G401 (cell line): ENCODE measurements at regions not wholly inside any gene's neighbourhood (a gene's known extent, or its start where the extent isn't known, plus 50 kb on each side); places are given as distances from the start of the nearest gene placed in this dataset.

Experiments used
- DNase-seq: peaks from one replicate; pipeline ENCODE4 v3.0.0-alpha.2; 2015; ENCODE audit warnings: low spot score
- in situ Hi-C: cut with HindIII; loops from 2 replicates; pipeline ENCODE4 v1.10.0; 2016; ENCODE audit warnings: low sequenced_read_pairs, mixed read lengths

DNA sequence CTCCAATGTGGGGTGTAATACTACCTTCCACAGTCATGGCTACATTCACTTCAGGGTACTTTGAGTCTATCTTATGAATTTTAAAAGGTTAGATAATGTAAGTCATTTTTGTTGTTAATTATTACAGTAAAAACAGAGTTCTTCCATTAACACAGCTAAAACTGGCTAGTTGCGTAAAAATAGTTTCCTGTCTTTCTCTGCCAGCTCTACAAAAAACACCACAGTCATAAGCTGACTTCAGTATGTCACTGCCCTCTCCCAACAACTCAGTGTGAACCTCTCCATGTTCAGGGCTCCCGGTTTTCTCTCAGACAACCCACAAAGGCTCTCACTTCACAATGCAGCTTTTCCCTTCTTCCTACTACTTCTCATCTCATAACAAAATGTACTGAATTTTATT, 84.8 kb upstream of the ITGA1 start:
- no peak for DNase-seq
- in situ Hi-C loops: no loop called here

DNA sequence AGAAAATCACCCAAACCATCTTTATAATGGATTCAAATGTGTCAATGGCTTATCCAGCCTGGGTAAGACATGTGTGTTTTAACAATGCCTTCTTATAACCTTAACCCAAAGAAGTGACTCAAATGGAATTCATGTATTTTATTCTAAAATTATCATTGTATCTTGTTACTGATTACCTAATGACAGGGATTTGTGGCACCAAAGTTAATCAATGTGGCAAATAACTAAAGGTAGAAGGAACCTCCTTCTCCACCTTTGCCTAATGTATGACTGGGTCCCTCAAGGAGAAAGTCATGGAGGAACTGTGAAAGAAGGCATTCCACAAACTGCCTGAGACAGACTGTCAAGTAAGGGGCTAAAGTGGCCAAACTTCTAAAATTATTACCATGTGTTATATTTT, 84.4 kb upstream of the ITGA1 start:
- in situ Hi-C loops: no loop called here
- DNase-seq: no peak

GRCh38 chr5:52705720-52706119, 82.0 kb upstream of the ITGA1 start:
- in situ Hi-C loops: no loop called here
- no peak for DNase-seq

DNA sequence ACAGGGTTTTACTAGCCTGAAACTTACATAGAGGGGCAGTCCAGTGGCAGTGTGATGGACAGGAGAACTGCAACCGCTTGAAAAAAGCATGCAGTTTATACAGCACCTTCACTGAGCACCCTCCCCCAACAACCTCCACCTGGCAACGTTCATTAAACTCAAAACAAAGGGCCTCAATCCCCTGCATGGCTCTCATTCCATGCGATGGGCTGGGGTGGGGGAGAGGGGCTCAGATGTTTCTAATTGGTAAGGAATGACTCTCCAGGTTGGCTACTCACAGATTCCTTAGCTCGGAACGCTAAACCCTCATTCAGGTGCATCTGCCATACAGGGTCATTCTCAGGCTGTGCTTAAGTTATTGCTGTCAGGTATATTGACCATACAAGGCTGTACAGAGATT, 80.9 kb upstream of the ITGA1 start:
- no peak for DNase-seq
- in situ Hi-C loops: no loop called here

DNA sequence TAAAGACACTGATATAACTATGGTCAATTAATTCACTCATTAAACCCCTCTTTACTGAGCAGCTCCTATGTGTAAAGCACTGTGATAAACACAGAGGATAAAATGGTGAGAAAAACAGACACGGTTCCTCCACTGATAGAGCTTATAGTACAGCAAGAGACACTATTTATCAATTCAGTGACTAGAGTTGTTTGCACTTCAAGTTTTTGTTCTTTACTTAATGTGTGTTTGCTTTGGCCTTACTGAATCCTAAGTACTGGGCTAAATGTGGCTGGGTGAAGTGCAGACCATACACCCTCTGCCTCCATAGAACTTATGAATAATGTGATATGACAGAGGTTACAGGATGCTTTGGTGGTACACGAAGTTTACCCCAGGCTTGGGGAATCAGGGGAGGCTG, 80.1 kb upstream of the ITGA1 start:
- in situ Hi-C loops: no loop called here
- DNase-seq: no peak

DNA sequence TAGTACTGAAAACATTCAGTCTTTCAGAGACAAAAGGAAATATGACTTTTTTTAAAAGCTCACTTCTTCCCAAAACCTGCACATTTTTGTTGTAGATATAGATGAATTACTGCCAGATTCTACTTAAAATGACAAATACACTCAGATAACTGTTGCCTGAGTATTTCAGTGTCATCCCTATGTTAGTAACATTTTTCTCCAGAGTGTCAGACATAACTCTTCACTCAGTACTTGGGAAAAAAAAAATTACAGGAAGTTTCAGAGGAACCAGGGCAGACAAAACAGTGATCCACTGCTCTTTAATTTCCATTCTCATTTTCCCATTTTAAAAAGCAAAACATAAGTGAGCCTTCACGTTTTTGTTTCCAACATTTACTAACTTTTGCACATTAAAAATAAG, 79.3 kb upstream of the ITGA1 start:
- DNase-seq: no peak
- in situ Hi-C loops: no loop called here

DNA sequence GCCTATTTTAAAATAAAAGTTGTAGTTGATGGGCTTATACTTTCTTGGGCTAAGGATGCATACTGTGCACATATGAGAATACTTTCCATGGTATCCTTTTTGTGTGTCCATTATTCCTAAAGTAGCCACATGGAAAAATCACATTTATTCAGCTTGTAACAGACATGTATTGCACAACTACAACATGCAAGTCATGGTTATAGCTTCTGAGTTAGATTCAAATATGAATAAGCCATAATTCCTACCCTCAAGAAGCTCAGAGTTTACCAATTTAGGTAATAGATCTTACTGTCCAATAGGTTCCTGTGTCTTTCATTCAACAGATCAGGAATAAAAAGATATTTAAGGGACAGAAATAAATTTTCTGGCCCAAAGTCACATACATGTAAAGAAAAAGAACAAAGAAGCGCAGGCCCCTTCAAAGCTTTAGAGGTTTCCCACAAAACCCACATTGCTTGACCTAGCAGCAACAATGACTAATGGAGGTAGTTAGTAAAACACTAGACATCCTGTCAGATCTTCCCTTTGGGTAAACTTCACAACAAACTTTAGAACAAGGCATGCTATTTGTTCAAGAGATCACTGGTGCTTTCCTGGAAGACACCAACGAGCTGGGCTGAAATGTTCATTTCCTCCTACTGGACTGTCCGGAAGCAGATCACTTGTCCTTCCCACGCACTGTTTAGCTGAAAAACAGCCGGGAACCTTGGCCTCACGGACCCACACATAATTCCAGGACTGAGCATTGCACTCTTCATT, 78.4 kb upstream of the ITGA1 start:
- DNase-seq: no peak
- in situ Hi-C loops: no loop called here

DNA sequence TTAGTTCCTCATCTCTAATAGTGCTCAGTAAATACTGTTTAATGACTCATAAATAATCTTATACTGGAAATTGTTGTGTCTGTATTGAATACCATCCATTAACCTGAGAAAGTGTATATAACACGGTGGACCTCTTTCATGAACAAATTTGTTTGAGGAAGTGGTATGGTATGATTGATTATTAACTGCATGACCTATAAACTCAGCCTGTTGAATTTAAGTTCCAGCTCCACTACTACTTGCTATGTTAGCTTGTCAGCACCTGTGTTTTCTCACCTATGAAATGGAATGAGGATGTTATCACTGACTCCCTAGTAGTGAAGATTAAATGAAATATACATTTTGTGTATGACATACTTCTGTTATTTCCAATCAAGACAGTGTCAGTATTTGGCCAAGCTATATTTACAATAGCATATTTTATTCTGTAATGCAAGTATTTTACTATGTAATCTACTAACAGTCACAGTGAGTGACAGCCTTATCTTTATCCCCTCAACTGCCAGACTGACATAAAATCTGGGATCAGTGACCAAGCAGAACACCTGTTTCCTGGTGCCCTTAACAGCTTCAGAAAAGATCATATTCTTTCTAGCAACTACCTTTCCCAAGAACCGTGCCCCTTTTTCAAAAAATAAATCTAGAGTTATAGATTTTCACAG, 77.3 kb upstream of the ITGA1 start:
- no peak for DNase-seq
- in situ Hi-C loops: no loop called here

GRCh38 chr5:52710972-52711596, 76.6 kb upstream of the ITGA1 start:
- in situ Hi-C loops: no loop called here
- no peak for DNase-seq

GRCh38 chr5:52712354-52712753, 75.4 kb upstream of the ITGA1 start:
- DNase-seq: no peak
- in situ Hi-C loops: no loop called here

DNA sequence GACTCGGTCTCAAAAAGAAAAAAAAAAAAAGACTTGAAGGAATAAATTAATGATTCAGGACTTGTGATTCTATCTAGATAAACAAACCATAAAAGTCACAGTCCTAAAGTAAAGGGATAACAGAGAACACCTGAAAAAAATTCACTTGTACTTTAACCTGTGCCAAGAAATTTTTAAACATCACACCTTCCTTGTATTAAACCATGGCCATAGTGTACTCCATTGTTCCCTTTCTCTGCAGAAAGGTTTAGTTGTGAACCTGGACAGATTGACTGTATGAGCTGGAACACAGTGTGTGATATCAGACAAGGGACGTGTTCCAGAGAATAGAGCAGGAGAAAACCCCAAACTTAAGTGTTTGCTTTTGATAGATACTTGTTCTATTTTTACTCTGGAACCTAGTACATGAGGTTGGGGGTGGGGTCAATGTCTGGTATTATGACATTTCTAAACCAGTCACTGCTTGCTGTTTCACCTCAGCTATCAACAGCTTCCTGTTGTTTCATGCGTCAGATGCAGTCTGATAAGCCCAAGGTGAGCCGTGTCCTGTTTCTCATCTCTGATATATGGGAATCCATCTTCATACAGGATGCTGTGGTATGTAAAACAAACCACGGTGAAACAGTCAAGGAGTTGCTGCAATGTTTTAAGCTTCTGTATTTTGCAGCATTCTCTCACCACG, 62.5 kb upstream of the ITGA1 start:
- in situ Hi-C loops: no loop called here
- DNase-seq: no peak

DNA sequence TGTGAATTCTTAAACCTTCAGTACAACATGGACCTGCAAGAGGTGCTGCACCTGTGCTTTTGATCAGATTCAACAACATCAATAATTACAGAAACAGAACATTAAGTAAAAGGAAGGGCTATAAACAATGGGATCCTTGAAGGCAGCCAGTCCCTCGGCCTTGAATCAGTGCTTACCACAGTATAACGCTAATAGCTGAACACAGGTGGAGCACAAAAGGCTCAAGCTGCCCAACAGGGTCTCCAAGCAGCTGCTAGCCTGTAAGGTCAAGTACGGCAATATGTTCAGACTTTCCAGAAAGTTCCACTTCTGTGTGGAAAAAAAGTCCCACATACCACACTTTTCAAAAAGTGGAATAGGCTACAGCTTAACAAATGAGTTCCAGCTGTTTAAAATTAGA, 61.9 kb upstream of the ITGA1 start:
- in situ Hi-C loops: no loop called here
- DNase-seq: no peak

- in situ Hi-C loops: no loop called here
- DNase-seq: no peak
Measured at GRCh38 chr5:52727020-52727419, 60.7 kb upstream of the ITGA1 start.

DNA sequence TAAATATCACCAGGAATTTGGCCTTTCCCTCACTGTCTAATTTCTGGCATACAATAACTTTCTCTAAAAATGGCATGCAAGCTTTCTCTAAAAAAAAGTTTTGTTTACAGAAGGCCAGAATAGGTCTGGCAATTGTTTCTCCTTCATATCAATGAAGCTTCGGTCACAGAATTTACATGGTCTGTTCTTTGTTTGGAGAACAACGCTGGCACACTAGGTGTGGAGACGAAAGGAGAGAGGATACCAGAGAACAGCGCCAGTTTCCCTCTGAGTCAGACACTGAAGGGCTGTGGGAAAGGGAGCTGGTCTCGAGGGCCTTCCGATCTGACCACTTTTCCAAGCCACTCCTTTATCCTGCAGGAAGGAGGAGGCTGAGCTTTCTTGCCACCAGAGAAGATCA, 60.1 kb upstream of the ITGA1 start:
- in situ Hi-C loops: no loop called here
- DNase-seq: no peak

DNA sequence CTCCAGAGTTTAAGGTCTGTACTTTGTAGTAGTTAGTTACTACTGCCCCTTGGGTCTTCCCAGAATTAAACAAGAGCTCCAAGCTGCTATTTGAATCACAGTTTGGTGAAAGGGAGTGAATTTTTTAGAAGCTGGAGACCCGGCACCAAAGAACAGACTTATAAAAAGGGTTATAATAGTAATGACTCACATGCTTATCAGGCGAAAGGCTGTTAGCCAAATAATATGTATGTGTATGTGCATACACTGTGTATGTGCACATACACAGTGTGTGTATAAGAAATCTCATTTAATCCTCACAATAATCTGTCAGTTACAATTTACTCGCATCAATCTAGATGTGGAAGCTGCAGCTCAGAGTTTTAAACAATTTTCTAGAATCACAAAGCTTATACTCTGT, 59.5 kb upstream of the ITGA1 start:
- no peak for DNase-seq
- in situ Hi-C loops: no loop called here

DNA sequence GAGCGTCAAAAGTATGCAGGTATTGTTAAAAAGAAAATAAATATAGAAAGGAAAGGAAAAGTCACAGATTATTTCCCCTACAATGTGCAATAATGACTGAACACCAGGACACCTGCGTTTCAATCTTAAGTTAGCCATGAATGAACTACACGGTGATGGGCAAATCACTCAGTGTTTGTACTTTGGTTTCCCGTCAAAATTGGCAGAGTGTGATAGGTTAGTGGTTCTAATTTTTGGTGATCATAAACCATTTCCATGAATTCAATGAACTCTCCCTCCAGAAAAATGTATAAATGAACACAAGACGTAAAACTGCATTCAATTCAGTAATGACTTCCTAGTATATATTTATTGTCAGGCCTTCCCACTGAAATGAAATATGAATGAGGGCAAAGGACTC, 59.0 kb upstream of the ITGA1 start:
- DNase-seq: no peak
- in situ Hi-C loops: no loop called here

- in situ Hi-C loops: no loop called here
- no peak for DNase-seq
Measured at GRCh38 chr5:52731274-52732027, 56.3 kb upstream of the ITGA1 start.

DNA sequence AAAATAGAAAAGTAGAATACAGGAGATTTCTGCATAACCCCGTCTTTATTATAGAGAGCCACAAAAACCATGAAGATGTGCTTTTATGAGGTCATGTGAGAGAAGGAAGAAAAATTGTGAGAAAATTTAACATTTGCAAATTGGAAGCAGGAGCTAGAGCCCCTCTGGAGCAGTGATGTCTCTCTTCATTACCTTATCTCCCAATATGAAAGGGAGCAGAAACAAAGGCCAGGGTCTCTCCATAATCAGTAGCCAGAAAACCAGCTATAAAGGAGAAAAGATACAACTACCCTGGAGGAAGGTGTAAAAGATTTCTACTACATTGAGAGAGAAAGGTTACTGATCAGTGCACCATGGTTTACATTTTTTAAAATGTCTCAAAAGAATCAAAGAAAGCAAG, 53.2 kb upstream of the ITGA1 start:
- DNase-seq: no peak
- in situ Hi-C loops: no loop called here

GRCh38 chr5:52735139-52735538, 52.6 kb upstream of the ITGA1 start:
- in situ Hi-C loops: no loop called here
- DNase-seq: no peak
